Neural cell (in vitro differentiated cells): ENCODE measurements at regions not wholly inside any gene's neighbourhood (a gene's known extent, or its start where the extent isn't known, plus 50 kb on each side); places are given as distances from the start of the nearest gene placed in this dataset.

Experiments
- H2AFZ ChIP-seq: fragments of 200-600, 300-800 bp; sonication (generic), shearing (Covaris generic); 2 replicates; pipeline ENCODE4 v1.6.0; 2014; ENCODE audit warnings: low read depth, mild to moderate bottlenecking, antibody characterized with exemption, low read length, moderate library complexity
- H3F3A ChIP-seq: fragments of 200-600 bp; shearing (Covaris generic); 2 replicates; pipeline ENCODE4 v1.6.1; 2016; ENCODE audit warnings: mild to moderate bottlenecking, moderate library complexity, mixed read lengths, antibody characterized with exemption, low read length; ENCODE audit not compliant: insufficient read depth, poor library complexity, severe bottlenecking
- H3K27ac ChIP-seq: fragments of 200-600, 300-800 bp; sonication (generic), shearing (Covaris generic); 2 replicates; pipeline ENCODE4 v1.5.1; 2014; ENCODE audit warnings: mild to moderate bottlenecking, low read length, moderate library complexity
- H3K27me3 ChIP-seq: fragments of 300-800, 200-600 bp; sonication (generic), shearing (Covaris generic); 2 replicates; pipeline ENCODE4 v1.6.0; 2014; ENCODE audit warnings: mild to moderate bottlenecking, low read depth, low read length, moderate library complexity; ENCODE audit not compliant: insufficient read depth
- H3K36me3 ChIP-seq: fragments of 300-800, 200-600 bp; sonication (generic), shearing (Covaris generic); 2 replicates; pipeline ENCODE4 v1.5.1; 2014; ENCODE audit warnings: mild to moderate bottlenecking, antibody characterized with exemption, low read length, moderate library complexity; ENCODE audit not compliant: insufficient read depth
- H3K4me2 ChIP-seq: fragments of 300-800, 200-600 bp; sonication (generic), shearing (Covaris generic); 2 replicates; pipeline ENCODE4 v1.6.0; 2014; ENCODE audit warnings: mild to moderate bottlenecking, low read length
- H3K4me3 ChIP-seq: fragments of 300-800, 200-600 bp; sonication (generic), shearing (Covaris generic); 2 replicates; pipeline ENCODE4 v1.5.1; 2014; ENCODE audit warnings: mild to moderate bottlenecking, low read length, moderate library complexity
- H3K79me2 ChIP-seq: fragments of 200-600 bp; shearing (Covaris generic); replicated peaks from 2 replicates; pipeline ENCODE4 v1.6.0; 2014; ENCODE audit warnings: mild to moderate bottlenecking, low read length, moderate library complexity; ENCODE audit not compliant: insufficient read depth
- H3K9ac ChIP-seq: fragments of 300-800, 200-600 bp; sonication (generic), shearing (Covaris generic); 2 replicates; pipeline ENCODE4 v1.6.1; 2016; ENCODE audit warnings: mild to moderate bottlenecking, low read length, mixed read lengths
- H3K9me2 ChIP-seq: fragments of 200-600 bp; shearing (Covaris generic); 2 replicates; pipeline ENCODE4 v1.6.1; 2016; ENCODE audit warnings: mild to moderate bottlenecking, low read length, mixed read lengths; ENCODE audit not compliant: insufficient read depth
- H3K9me3 ChIP-seq: fragments of 200-600, 300-800 bp; sonication (generic), shearing (Covaris generic); 2 replicates; pipeline ENCODE4 v1.6.1; 2016; ENCODE audit warnings: mild to moderate bottlenecking, mixed run types, low read length, moderate library complexity, mixed read lengths
- H4K20me1 ChIP-seq: fragments of 200-600 bp; shearing (Covaris generic); 2 replicates; pipeline ENCODE4 v1.6.1; 2016; ENCODE audit warnings: mild to moderate bottlenecking, mixed run types; ENCODE audit not compliant: insufficient read depth
- EP300 ChIP-seq: fragments of 450-650 bp; conservative IDR thresholded peaks from 2 replicates; pipeline ENCODE4 v1.6.1; 2014; ENCODE audit warnings: antibody characterized with exemption, mild to moderate bottlenecking, moderate library complexity; ENCODE audit not compliant: poor library complexity, severe bottlenecking
- EZH2 ChIP-seq: fragments of 200-600, 300-800 bp; shearing (Covaris generic), sonication (generic); IDR thresholded peaks from 2 replicates; pipeline ENCODE4 v1.6.1; 2014; ENCODE audit warnings: antibody characterized with exemption, low read length, borderline replicate concordance, mild to moderate bottlenecking; ENCODE audit not compliant: insufficient read depth, poor library complexity, severe bottlenecking
- MXI1 ChIP-seq: fragments of 450-650 bp; conservative IDR thresholded peaks from 2 replicates; pipeline ENCODE4 v1.6.1; 2014; ENCODE audit warnings: antibody characterized with exemption, mild to moderate bottlenecking; ENCODE audit not compliant: poor library complexity, severe bottlenecking
- POLR2AphosphoS5 ChIP-seq: IDR thresholded peaks from 2 replicates; pipeline ENCODE4 v1.6.1; 2012
- RAD21 ChIP-seq: fragments of 450-650 bp; conservative IDR thresholded peaks from 2 replicates; pipeline ENCODE4 v1.6.1; 2014; ENCODE audit warnings: antibody characterized with exemption, mild to moderate bottlenecking, moderate library complexity
- SMC3 ChIP-seq: fragments of 450-650 bp; conservative IDR thresholded peaks from 2 replicates; pipeline ENCODE4 v1.6.1; 2014; ENCODE audit warnings: antibody characterized with exemption, mild to moderate bottlenecking, moderate library complexity; ENCODE audit not compliant: poor library complexity
- TF ChIP-seq, protein P1 (sequence below): IDR thresholded peaks from 2 replicates; pipeline ENCODE4 v1.6.1; 2012; ENCODE audit warnings: borderline replicate concordance
- TF ChIP-seq, protein P2 (sequence below): fragments of 450-650 bp; IDR thresholded peaks from 2 replicates; pipeline ENCODE4 v1.5.1; 2014; ENCODE audit warnings: antibody characterized with exemption, mild to moderate bottlenecking, moderate library complexity; ENCODE audit not compliant: poor library complexity, severe bottlenecking

GRCh38 chr10:124340033-124340760, 78.5 kb downstream of the OAT start:
- Histone ChIP-seq H3K79me2 (no peaks in the 10 kb centered on the region), H3K9ac (no peak overlapping the region), H2AFZ (no peak overlapping the region), H3F3A (no peaks in the 10 kb centered on the region), H3K9me2 (no peaks in the 10 kb centered on the region), H4K20me1 (no peaks in the 10 kb centered on the region), H3K4me2 (no peak overlapping the region), H3K4me3 (no peak overlapping the region), H3K36me3 (no peaks in the 10 kb centered on the region), H3K9me3 (no peaks in the 10 kb centered on the region), H3K27me3 (no peaks in the 10 kb centered on the region), H3K27ac (no peak overlapping the region)
- TF ChIP-seq, protein P1, sequence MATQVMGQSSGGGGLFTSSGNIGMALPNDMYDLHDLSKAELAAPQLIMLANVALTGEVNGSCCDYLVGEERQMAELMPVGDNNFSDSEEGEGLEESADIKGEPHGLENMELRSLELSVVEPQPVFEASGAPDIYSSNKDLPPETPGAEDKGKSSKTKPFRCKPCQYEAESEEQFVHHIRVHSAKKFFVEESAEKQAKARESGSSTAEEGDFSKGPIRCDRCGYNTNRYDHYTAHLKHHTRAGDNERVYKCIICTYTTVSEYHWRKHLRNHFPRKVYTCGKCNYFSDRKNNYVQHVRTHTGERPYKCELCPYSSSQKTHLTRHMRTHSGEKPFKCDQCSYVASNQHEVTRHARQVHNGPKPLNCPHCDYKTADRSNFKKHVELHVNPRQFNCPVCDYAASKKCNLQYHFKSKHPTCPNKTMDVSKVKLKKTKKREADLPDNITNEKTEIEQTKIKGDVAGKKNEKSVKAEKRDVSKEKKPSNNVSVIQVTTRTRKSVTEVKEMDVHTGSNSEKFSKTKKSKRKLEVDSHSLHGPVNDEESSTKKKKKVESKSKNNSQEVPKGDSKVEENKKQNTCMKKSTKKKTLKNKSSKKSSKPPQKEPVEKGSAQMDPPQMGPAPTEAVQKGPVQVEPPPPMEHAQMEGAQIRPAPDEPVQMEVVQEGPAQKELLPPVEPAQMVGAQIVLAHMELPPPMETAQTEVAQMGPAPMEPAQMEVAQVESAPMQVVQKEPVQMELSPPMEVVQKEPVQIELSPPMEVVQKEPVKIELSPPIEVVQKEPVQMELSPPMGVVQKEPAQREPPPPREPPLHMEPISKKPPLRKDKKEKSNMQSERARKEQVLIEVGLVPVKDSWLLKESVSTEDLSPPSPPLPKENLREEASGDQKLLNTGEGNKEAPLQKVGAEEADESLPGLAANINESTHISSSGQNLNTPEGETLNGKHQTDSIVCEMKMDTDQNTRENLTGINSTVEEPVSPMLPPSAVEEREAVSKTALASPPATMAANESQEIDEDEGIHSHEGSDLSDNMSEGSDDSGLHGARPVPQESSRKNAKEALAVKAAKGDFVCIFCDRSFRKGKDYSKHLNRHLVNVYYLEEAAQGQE = no peak
- TF ChIP-seq POLR2AphosphoS5 (no peak), SMC3 (no peak)
- TF ChIP-seq, protein P2, sequence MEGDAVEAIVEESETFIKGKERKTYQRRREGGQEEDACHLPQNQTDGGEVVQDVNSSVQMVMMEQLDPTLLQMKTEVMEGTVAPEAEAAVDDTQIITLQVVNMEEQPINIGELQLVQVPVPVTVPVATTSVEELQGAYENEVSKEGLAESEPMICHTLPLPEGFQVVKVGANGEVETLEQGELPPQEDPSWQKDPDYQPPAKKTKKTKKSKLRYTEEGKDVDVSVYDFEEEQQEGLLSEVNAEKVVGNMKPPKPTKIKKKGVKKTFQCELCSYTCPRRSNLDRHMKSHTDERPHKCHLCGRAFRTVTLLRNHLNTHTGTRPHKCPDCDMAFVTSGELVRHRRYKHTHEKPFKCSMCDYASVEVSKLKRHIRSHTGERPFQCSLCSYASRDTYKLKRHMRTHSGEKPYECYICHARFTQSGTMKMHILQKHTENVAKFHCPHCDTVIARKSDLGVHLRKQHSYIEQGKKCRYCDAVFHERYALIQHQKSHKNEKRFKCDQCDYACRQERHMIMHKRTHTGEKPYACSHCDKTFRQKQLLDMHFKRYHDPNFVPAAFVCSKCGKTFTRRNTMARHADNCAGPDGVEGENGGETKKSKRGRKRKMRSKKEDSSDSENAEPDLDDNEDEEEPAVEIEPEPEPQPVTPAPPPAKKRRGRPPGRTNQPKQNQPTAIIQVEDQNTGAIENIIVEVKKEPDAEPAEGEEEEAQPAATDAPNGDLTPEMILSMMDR = no peak

- H3K27ac ChIP-seq = no peak overlapping the region
- no peaks in the 10 kb centered on the region for H3K9me3 ChIP-seq
- H3K79me2 ChIP-seq = no peaks in the 10 kb centered on the region
- no peak overlapping the region for H2AFZ ChIP-seq
- H3K9me2 ChIP-seq = no peaks in the 10 kb centered on the region
- H3K4me2 ChIP-seq = no peak overlapping the region
- TF ChIP-seq RAD21 (no peak), EZH2 (no peak), EP300 (no peak), MXI1 (no peak)
- TF ChIP-seq, protein P2 = no peak
- no peaks in the 10 kb centered on the region for H3K27me3 ChIP-seq
- H3K9ac ChIP-seq = no peak overlapping the region
- no peaks in the 10 kb centered on the region for H3K36me3 ChIP-seq
- H3F3A ChIP-seq = no peaks in the 10 kb centered on the region
- no peaks in the 10 kb centered on the region for H4K20me1 ChIP-seq
- no peak overlapping the region for H3K4me3 ChIP-seq
Measured at GRCh38 chr10:124339119-124340032, 79.3 kb downstream of the OAT start.
